ENCODE measurements at regions not wholly inside any gene's neighbourhood (a gene's known extent, or its start where the extent isn't known, plus 50 kb on each side); places are given as distances from the start of the nearest gene placed in this dataset.

- TF ChIP-seq ZGPAT (CRISPR knock-in tag; IDR thresholded peaks at IDR 0.05), result no peak
Measured at GRCh38 chr7:112580717-112581435, 100.1 kb downstream of the LSMEM1 start (continued).

- Histone ChIP-seq H3K4me3 (replicated peaks in 1 of 3; ENCODE audit: insufficient read depth in 1 of 3, low read depth in 2 of 3, low read length in 3 of 3) (no peak overlapping the region), H3K9ac (ENCODE audit: insufficient read depth, low read depth, low read length) (no peak overlapping the region), H3K27me3 (ENCODE audit: control insufficient read depth in 1 of 2, insufficient read depth in 2 of 2, low read length in 2 of 2) (no peaks in the 10 kb centered on the region; a peak in 1 of 5 replicates), H3K79me2 (ENCODE audit: insufficient read depth, low read length) (no peaks in the 10 kb centered on the region), H2AFZ (ENCODE audit: low read length) (no peak overlapping the region), H3K36me3 (replicated peaks in 1 of 2; ENCODE audit: control insufficient read depth in 1 of 2, insufficient read depth in 2 of 2, low read length in 2 of 2) (no peaks in the 10 kb centered on the region), H3K4me2 (ENCODE audit: low read depth, low read length) (no peak overlapping the region), H3K9me3 (ENCODE audit: low read length) (no peaks in the 10 kb centered on the region), H4K20me1 (ENCODE audit: insufficient read depth, low read length) (no peaks in the 10 kb centered on the region), H3K27ac (ENCODE audit: extremely low read length, insufficient read depth, low read length) (no peak overlapping the region), H3K4me1 (ENCODE audit: insufficient read depth, low read length) (no peaks in the 10 kb centered on the region)
- in situ Hi-C loops (cut with HindIII; ENCODE audit: extremely low pct_ligation_motif_present, low pct_unique_long_range_greater_than_20kb), result no loop called here
- BruUV-seq (replicated peaks), result no TSS peak
- FAIRE-seq, result no peak
- ChIA-PET CTCF (ENCODE audit: low intra/inter-chr PET ratio, low total read pairs) (no interaction called here), POLR2A (no interaction called here)
- TF ChIP-seq, protein P1, sequence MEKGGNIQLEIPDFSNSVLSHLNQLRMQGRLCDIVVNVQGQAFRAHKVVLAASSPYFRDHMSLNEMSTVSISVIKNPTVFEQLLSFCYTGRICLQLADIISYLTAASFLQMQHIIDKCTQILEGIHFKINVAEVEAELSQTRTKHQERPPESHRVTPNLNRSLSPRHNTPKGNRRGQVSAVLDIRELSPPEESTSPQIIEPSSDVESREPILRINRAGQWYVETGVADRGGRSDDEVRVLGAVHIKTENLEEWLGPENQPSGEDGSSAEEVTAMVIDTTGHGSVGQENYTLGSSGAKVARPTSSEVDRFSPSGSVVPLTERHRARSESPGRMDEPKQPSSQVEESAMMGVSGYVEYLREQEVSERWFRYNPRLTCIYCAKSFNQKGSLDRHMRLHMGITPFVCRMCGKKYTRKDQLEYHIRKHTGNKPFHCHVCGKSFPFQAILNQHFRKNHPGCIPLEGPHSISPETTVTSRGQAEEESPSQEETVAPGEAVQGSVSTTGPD (CRISPR knock-in tag; IDR thresholded peaks at IDR 0.05), result no peak
- TF ChIP-seq NFKB2 (CRISPR knock-in tag; IDR thresholded peaks at IDR 0.05; ENCODE audit: borderline replicate concordance), result no peak
- TF ChIP-seq, protein P2, sequence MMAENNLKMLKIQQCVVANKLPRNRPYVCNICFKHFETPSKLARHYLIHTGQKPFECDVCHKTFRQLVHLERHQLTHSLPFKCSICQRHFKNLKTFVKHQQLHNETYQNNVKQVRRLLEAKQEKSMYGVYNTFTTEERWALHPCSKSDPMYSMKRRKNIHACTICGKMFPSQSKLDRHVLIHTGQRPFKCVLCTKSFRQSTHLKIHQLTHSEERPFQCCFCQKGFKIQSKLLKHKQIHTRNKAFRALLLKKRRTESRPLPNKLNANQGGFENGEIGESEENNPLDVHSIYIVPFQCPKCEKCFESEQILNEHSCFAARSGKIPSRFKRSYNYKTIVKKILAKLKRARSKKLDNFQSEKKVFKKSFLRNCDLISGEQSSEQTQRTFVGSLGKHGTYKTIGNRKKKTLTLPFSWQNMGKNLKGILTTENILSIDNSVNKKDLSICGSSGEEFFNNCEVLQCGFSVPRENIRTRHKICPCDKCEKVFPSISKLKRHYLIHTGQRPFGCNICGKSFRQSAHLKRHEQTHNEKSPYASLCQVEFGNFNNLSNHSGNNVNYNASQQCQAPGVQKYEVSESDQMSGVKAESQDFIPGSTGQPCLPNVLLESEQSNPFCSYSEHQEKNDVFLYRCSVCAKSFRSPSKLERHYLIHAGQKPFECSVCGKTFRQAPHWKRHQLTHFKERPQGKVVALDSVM (CRISPR knock-in tag; IDR thresholded peaks at IDR 0.05), result no peak
- TF ChIP-seq RFX1 (IDR thresholded peaks at IDR 0.05), result no peak
- no peak for TF ChIP-seq IKZF4 (CRISPR knock-in tag; IDR thresholded peaks at IDR 0.05; ENCODE audit: borderline replicate concordance, low read depth, not compliant biosample characterization)
- TF ChIP-seq NR2F1 (CRISPR knock-in tag; IDR thresholded peaks at IDR 0.05), result no peak
- TF ChIP-seq CBFB (CRISPR knock-in tag; IDR thresholded peaks at IDR 0.05), result no peak
- TF ChIP-seq ZMYM4 (CRISPR knock-in tag; IDR thresholded peaks at IDR 0.05), result no peak
- no peak for TF ChIP-seq ZNF703 (CRISPR knock-in tag; IDR thresholded peaks at IDR 0.05; ENCODE audit: borderline replicate concordance)
- no peak for TF ChIP-seq HNRNPLL (IDR thresholded peaks at IDR 0.05; ENCODE audit: low read depth, low read length, poor library complexity, severe bottlenecking)
- no peak for ATAC-seq
- DNase-seq (ENCODE audit: low spot score), result no peak
- intact Hi-C loops (cut with micrococcal nuclease; ENCODE audit: unreplicated experiment), result no loop called here
Measured at GRCh38 chr7:112581529-112581928, 100.7 kb downstream of the LSMEM1 start.

All from HepG2 (cell line).